IMR-90 (cell line): ENCODE measurements at regions not wholly inside any gene's neighbourhood (a gene's known extent, or its start where the extent isn't known, plus 50 kb on each side); places are given as distances from the start of the nearest gene placed in this dataset.

Source experiments
- CEBPB ChIP-seq: IDR thresholded peaks from 2 replicates; pipeline ENCODE4 v1.6.1; 2012; ENCODE audit warnings: low read depth, low read length, improper control_type of control experiment
- CTCF ChIP-seq: conservative IDR thresholded peaks from 2 replicates; pipeline ENCODE4 v1.5.1; 2012; ENCODE audit warnings: mild to moderate bottlenecking, low read depth, low read length, improper control_type of control experiment
- ELK1 ChIP-seq: fragments of 150-350 bp; IDR thresholded peaks from 2 replicates; pipeline ENCODE4 v1.6.1; 2016; ENCODE audit warnings: low read depth, mild to moderate bottlenecking, low read length, moderate library complexity, borderline replicate concordance
- MAFK ChIP-seq: IDR thresholded peaks from 2 replicates; pipeline ENCODE4 v1.6.1; 2012; ENCODE audit warnings: low read depth, low read length, improper control_type of control experiment
- MAZ ChIP-seq: IDR thresholded peaks from 2 replicates; pipeline ENCODE4 v1.6.1; 2012; ENCODE audit warnings: low read depth, mild to moderate bottlenecking, low read length, improper control_type of control experiment, moderate library complexity, borderline replicate concordance
- MXI1 ChIP-seq: IDR thresholded peaks from 2 replicates; pipeline ENCODE4 v1.6.1; 2012; ENCODE audit warnings: low read depth, mild to moderate bottlenecking, low read length, moderate library complexity, borderline replicate concordance
- NFE2L2 ChIP-seq: fragments of 150-350 bp; IDR thresholded peaks from 2 replicates; pipeline ENCODE4 v1.6.1; 2016; ENCODE audit warnings: low read depth, mild to moderate bottlenecking, low read length
- POLR2A ChIP-seq: IDR thresholded peaks from 2 replicates; pipeline ENCODE4 v1.6.1; 2012; ENCODE audit warnings: mild to moderate bottlenecking, low read depth, low read length
- RAD21 ChIP-seq: IDR thresholded peaks from 2 replicates; pipeline ENCODE4 v1.6.1; 2012; ENCODE audit warnings: low read length, improper control_type of control experiment
- RCOR1 ChIP-seq: IDR thresholded peaks from 2 replicates; pipeline ENCODE4 v1.6.1; 2012; ENCODE audit warnings: mild to moderate bottlenecking, low read length, improper control_type of control experiment; ENCODE audit not compliant: insufficient replicate concordance
- RFX5 ChIP-seq: IDR thresholded peaks from 2 replicates; pipeline ENCODE4 v1.8.0; 2012; ENCODE audit warnings: low read depth, mild to moderate bottlenecking, low read length, moderate library complexity
- SMC3 ChIP-seq: fragments of 150-350 bp; IDR thresholded peaks from 2 replicates; pipeline ENCODE4 v1.6.1; 2016; ENCODE audit warnings: low read depth, mild to moderate bottlenecking, antibody characterized with exemption, low read length, moderate library complexity
- USF2 ChIP-seq: fragments of 150-350 bp; IDR thresholded peaks from 2 replicates; pipeline ENCODE4 v1.6.1; 2017; ENCODE audit warnings: mild to moderate bottlenecking, antibody characterized with exemption, low read length, low read depth

GRCh38 chr4:173827707-173828106 is 297.7 kb upstream of the HAND2 start:
- no peak for TF ChIP-seq CTCF
- TF ChIP-seq CEBPB = no peak
- no peak for TF ChIP-seq NFE2L2
- TF ChIP-seq USF2 = no peak
- TF ChIP-seq POLR2A = no peak
- no peak for TF ChIP-seq SMC3
- TF ChIP-seq RFX5 = no peak
- TF ChIP-seq RCOR1 = no peak
- TF ChIP-seq MAFK = no peak
- TF ChIP-seq MXI1 = no peak
- TF ChIP-seq MAZ = no peak
- TF ChIP-seq ELK1 = no peak
- no peak for TF ChIP-seq RAD21
